ENCODE measurements at regions not wholly inside any gene's neighbourhood (a gene's known extent, or its start where the extent isn't known, plus 50 kb on each side); places are given as distances from the start of the nearest gene placed in this dataset.

- H3K4me3 Mint-ChIP-seq, result no peak overlapping the region
- no peak for DNase-seq
- H3K9me3 Mint-ChIP-seq, result peaks cover 7% of the 10 kb centered on the region
- H3K36me3 Mint-ChIP-seq, result no peaks in the 10 kb centered on the region
- no peak overlapping the region for H3K27ac Mint-ChIP-seq
- no peaks in the 10 kb centered on the region for H3K4me1 Mint-ChIP-seq
- CTCF ChIA-PET, result no interaction called here
- H3K27me3 Mint-ChIP-seq, result no peaks in the 10 kb centered on the region
Measured at GRCh38 chr12:60035835-60036234, 440.0 kb downstream of the SLC16A7 start.

- H3K9me3 Mint-ChIP-seq, result no peaks in the 10 kb centered on the region
- no peaks in the 10 kb centered on the region for H3K27me3 Mint-ChIP-seq
- no peak overlapping the region for H3K4me3 Mint-ChIP-seq
- CTCF ChIA-PET, result no interaction called here
- no peak for DNase-seq
- H3K27ac Mint-ChIP-seq, result no peak overlapping the region
- H3K36me3 Mint-ChIP-seq, result no peaks in the 10 kb centered on the region
- no peaks in the 10 kb centered on the region for H3K4me1 Mint-ChIP-seq
Measured at GRCh38 chr12:60042835-60043234, 447.0 kb downstream of the SLC16A7 start.

- Mint-ChIP-seq H3K4me3 (no peak overlapping the region), H3K27me3 (no peaks in the 10 kb centered on the region), H3K4me1 (no peaks in the 10 kb centered on the region), H3K27ac (no peak overlapping the region), H3K36me3 (no peaks in the 10 kb centered on the region), H3K9me3 (no peaks in the 10 kb centered on the region)
- no peak for DNase-seq
- CTCF ChIA-PET, result no interaction called here
Measured at GRCh38 chr12:60043236-60043635, 447.4 kb downstream of the SLC16A7 start.

GRCh38 chr12:60052483-60052882 is 456.7 kb downstream of the SLC16A7 start:
- H3K4me3 Mint-ChIP-seq, result no peak overlapping the region
- H3K36me3 Mint-ChIP-seq, result no peaks in the 10 kb centered on the region
- H3K27me3 Mint-ChIP-seq, result no peaks in the 10 kb centered on the region
- CTCF ChIA-PET, result no interaction called here
- peaks cover 2% of the 10 kb centered on the region for H3K9me3 Mint-ChIP-seq
- H3K4me1 Mint-ChIP-seq, result no peaks in the 10 kb centered on the region
- H3K27ac Mint-ChIP-seq, result no peak overlapping the region
- DNase-seq, result no peak

- H3K4me3 Mint-ChIP-seq, result no peak overlapping the region
- H3K27me3 Mint-ChIP-seq, result no peaks in the 10 kb centered on the region
- no peaks in the 10 kb centered on the region for H3K9me3 Mint-ChIP-seq
- no peaks in the 10 kb centered on the region for H3K4me1 Mint-ChIP-seq
- no peaks in the 10 kb centered on the region for H3K36me3 Mint-ChIP-seq
- CTCF ChIA-PET, result no interaction called here
- H3K27ac Mint-ChIP-seq, result no peak overlapping the region
- DNase-seq, result no peak
Measured at GRCh38 chr12:60059180-60059579, 463.4 kb downstream of the SLC16A7 start.

GRCh38 chr12:60066655-60067054 is 470.8 kb downstream of the SLC16A7 start:
- Mint-ChIP-seq H3K4me3 (no peak overlapping the region), H3K4me1 (no peaks in the 10 kb centered on the region), H3K27ac (no peak overlapping the region), H3K36me3 (no peaks in the 10 kb centered on the region), H3K27me3 (no peaks in the 10 kb centered on the region), H3K9me3 (no peaks in the 10 kb centered on the region)
- DNase-seq, result no peak
- CTCF ChIA-PET, result no interaction called here

GRCh38 chr12:60070552-60070951 is 474.7 kb downstream of the SLC16A7 start:
- H3K36me3 Mint-ChIP-seq, result no peaks in the 10 kb centered on the region
- no peak overlapping the region for H3K4me3 Mint-ChIP-seq
- H3K27me3 Mint-ChIP-seq, result no peaks in the 10 kb centered on the region
- no peak for DNase-seq
- CTCF ChIA-PET, result no interaction called here
- H3K27ac Mint-ChIP-seq, result no peak overlapping the region
- no peaks in the 10 kb centered on the region for H3K4me1 Mint-ChIP-seq
- no peaks in the 10 kb centered on the region for H3K9me3 Mint-ChIP-seq

- H3K4me3 Mint-ChIP-seq, result no peak overlapping the region
- H3K27me3 Mint-ChIP-seq, result no peaks in the 10 kb centered on the region
- H3K9me3 Mint-ChIP-seq, result no peaks in the 10 kb centered on the region
- no peak overlapping the region for H3K27ac Mint-ChIP-seq
- no peaks in the 10 kb centered on the region for H3K36me3 Mint-ChIP-seq
- CTCF ChIA-PET, result no interaction called here
- no peaks in the 10 kb centered on the region for H3K4me1 Mint-ChIP-seq
- no peak for DNase-seq
Measured at GRCh38 chr12:60071759-60072191, 475.9 kb downstream of the SLC16A7 start.

GRCh38 chr12:60072911-60073310 is 477.1 kb downstream of the SLC16A7 start:
- Mint-ChIP-seq H3K27me3 (no peaks in the 10 kb centered on the region), H3K4me1 (no peaks in the 10 kb centered on the region), H3K27ac (no peak overlapping the region), H3K4me3 (no peak overlapping the region), H3K36me3 (no peaks in the 10 kb centered on the region), H3K9me3 (peaks cover 4% of the 10 kb centered on the region)
- DNase-seq, result no peak
- CTCF ChIA-PET, result no interaction called here

- Mint-ChIP-seq H3K4me1 (no peaks in the 10 kb centered on the region), H3K4me3 (no peak overlapping the region), H3K36me3 (no peaks in the 10 kb centered on the region), H3K27me3 (no peaks in the 10 kb centered on the region), H3K27ac (no peak overlapping the region), H3K9me3 (peaks cover 7% of the 10 kb centered on the region)
- no peak for DNase-seq
- CTCF ChIA-PET, result no interaction called here
Measured at GRCh38 chr12:60075091-60075490, 479.3 kb downstream of the SLC16A7 start.

GRCh38 chr12:60078026-60078425 is 482.2 kb downstream of the SLC16A7 start:
- Mint-ChIP-seq H3K27ac (no peak overlapping the region), H3K4me3 (no peak overlapping the region), H3K36me3 (no peaks in the 10 kb centered on the region), H3K27me3 (no peaks in the 10 kb centered on the region), H3K4me1 (no peaks in the 10 kb centered on the region), H3K9me3 (peaks cover 7% of the 10 kb centered on the region)
- CTCF ChIA-PET, result no interaction called here
- DNase-seq, result no peak

GRCh38 chr12:60093428-60093827 is 497.6 kb downstream of the SLC16A7 start:
- CTCF ChIA-PET, result no interaction called here
- Mint-ChIP-seq H3K27ac (no peak overlapping the region), H3K9me3 (no peaks in the 10 kb centered on the region), H3K4me1 (no peaks in the 10 kb centered on the region), H3K4me3 (no peak overlapping the region), H3K27me3 (no peaks in the 10 kb centered on the region), H3K36me3 (no peaks in the 10 kb centered on the region)
- DNase-seq, result no peak

GRCh38 chr12:60094436-60094835 is 498.6 kb downstream of the SLC16A7 start:
- Mint-ChIP-seq H3K9me3 (no peaks in the 10 kb centered on the region), H3K27me3 (no peaks in the 10 kb centered on the region), H3K36me3 (no peaks in the 10 kb centered on the region), H3K4me1 (no peaks in the 10 kb centered on the region), H3K4me3 (no peak overlapping the region), H3K27ac (no peak overlapping the region)
- no peak for DNase-seq
- CTCF ChIA-PET, result no interaction called here

GRCh38 chr12:60096727-60097126 is 500.9 kb downstream of the SLC16A7 start:
- no peak for DNase-seq
- Mint-ChIP-seq H3K36me3 (no peaks in the 10 kb centered on the region), H3K4me1 (no peaks in the 10 kb centered on the region), H3K27ac (peak overlapping the region; percentile 42), H3K27me3 (no peaks in the 10 kb centered on the region), H3K4me3 (no peak overlapping the region), H3K9me3 (peaks cover 4% of the 10 kb centered on the region)
- CTCF ChIA-PET, result no interaction called here

- CTCF ChIA-PET, result no interaction called here
- H3K4me1 Mint-ChIP-seq, result no peaks in the 10 kb centered on the region
- no peak for DNase-seq
- no peaks in the 10 kb centered on the region for H3K27me3 Mint-ChIP-seq
- no peak overlapping the region for H3K4me3 Mint-ChIP-seq
- H3K36me3 Mint-ChIP-seq, result no peaks in the 10 kb centered on the region
- no peak overlapping the region for H3K27ac Mint-ChIP-seq
- peaks cover 4% of the 10 kb centered on the region for H3K9me3 Mint-ChIP-seq
Measured at GRCh38 chr12:60100160-60100559, 504.3 kb downstream of the SLC16A7 start.

- Mint-ChIP-seq H3K27ac (no peak overlapping the region), H3K27me3 (no peaks in the 10 kb centered on the region), H3K36me3 (no peaks in the 10 kb centered on the region), H3K4me1 (no peaks in the 10 kb centered on the region), H3K9me3 (peaks cover 4% of the 10 kb centered on the region), H3K4me3 (no peak overlapping the region)
- CTCF ChIA-PET, result no interaction called here
- no peak for DNase-seq
Measured at GRCh38 chr12:60100852-60101251, 505.0 kb downstream of the SLC16A7 start.
